ENCODE measurements at regions not wholly inside any gene's neighbourhood (a gene's known extent, or its start where the extent isn't known, plus 50 kb on each side); places are given as distances from the start of the nearest gene placed in this dataset.
A peak's percentile ranks its signal among the peaks of the same experiment; 100 is the strongest.

- no peaks in the 10 kb centered on the region for H3K27me3 ChIP-seq (ENCODE audit: control insufficient read depth, insufficient read depth, low read length)
- WGBS (ENCODE audit: insufficient coverage) = 66% methylated on average over 3 of the region's 4 CpGs
- H3K36me3 ChIP-seq (ENCODE audit: control insufficient read depth, insufficient read depth, low read length) = no peaks in the 10 kb centered on the region
- H3K9me3 ChIP-seq (ENCODE audit: control insufficient read depth, insufficient read depth, low read length) = no peaks in the 10 kb centered on the region
- no peak for DNase-seq (ENCODE audit: low read depth in 4 of 6, low spot score in 6 of 6)
- H3K27ac ChIP-seq (ENCODE audit: low read depth, low read length) = no peak overlapping the region
- no peak overlapping the region for H3K4me3 ChIP-seq (ENCODE audit: low read depth, low read length)
- H3K4me1 ChIP-seq (ENCODE audit: control insufficient read depth, insufficient read depth, low read length) = peaks cover 3% of the 10 kb centered on the region
These were observed 117.2 kb downstream of the SLC25A24 start for GRCh38 chr1:108082738-108083562.

GRCh38 chr1:108082001-108082400 lies 117.0 kb upstream of the VAV3 start:
- DNase-seq (ENCODE audit: low read depth in 4 of 6, low spot score in 6 of 6) = peak in 1 of 6 donors; percentile 58
- Histone ChIP-seq H3K27ac (ENCODE audit: low read depth, low read length) (no peak overlapping the region), H3K4me3 (ENCODE audit: low read depth, low read length) (no peak overlapping the region), H3K36me3 (ENCODE audit: control insufficient read depth, insufficient read depth, low read length) (no peaks in the 10 kb centered on the region), H3K9me3 (ENCODE audit: control insufficient read depth, insufficient read depth, low read length) (no peaks in the 10 kb centered on the region), H3K4me1 (ENCODE audit: control insufficient read depth, insufficient read depth, low read length) (peaks cover 3% of the 10 kb centered on the region), H3K27me3 (ENCODE audit: control insufficient read depth, insufficient read depth, low read length) (no peaks in the 10 kb centered on the region)
- WGBS (ENCODE audit: insufficient coverage) = 68% methylated on average over 4 of the region's 4 CpGs

- Histone ChIP-seq H3K4me3 (ENCODE audit: low read depth, low read length) (no peak overlapping the region), H3K9me3 (ENCODE audit: control insufficient read depth, insufficient read depth, low read length) (no peaks in the 10 kb centered on the region), H3K27ac (ENCODE audit: low read depth, low read length) (no peak overlapping the region), H3K4me1 (ENCODE audit: control insufficient read depth, insufficient read depth, low read length) (peaks cover 3% of the 10 kb centered on the region), H3K27me3 (ENCODE audit: control insufficient read depth, insufficient read depth, low read length) (no peaks in the 10 kb centered on the region), H3K36me3 (ENCODE audit: control insufficient read depth, insufficient read depth, low read length) (no peaks in the 10 kb centered on the region)
- DNase-seq (ENCODE audit: low read depth in 4 of 6, low spot score in 6 of 6) = no peak
These were observed 115.5 kb upstream of the VAV3 start for GRCh38 chr1:108080448-108080847.

GRCh38 chr1:108079440-108080025 lies 114.6 kb upstream of the VAV3 start:
- H3K27ac ChIP-seq (ENCODE audit: low read depth, low read length) = no peak overlapping the region
- H3K36me3 ChIP-seq (ENCODE audit: control insufficient read depth, insufficient read depth, low read length) = no peaks in the 10 kb centered on the region
- peaks cover 3% of the 10 kb centered on the region for H3K4me1 ChIP-seq (ENCODE audit: control insufficient read depth, insufficient read depth, low read length)
- no peaks in the 10 kb centered on the region for H3K27me3 ChIP-seq (ENCODE audit: control insufficient read depth, insufficient read depth, low read length)
- no peaks in the 10 kb centered on the region for H3K9me3 ChIP-seq (ENCODE audit: control insufficient read depth, insufficient read depth, low read length)
- WGBS (ENCODE audit: insufficient coverage) = 51% methylated on average over 5 of the region's 6 CpGs
- H3K4me3 ChIP-seq (ENCODE audit: low read depth, low read length) = no peak overlapping the region
- DNase-seq (ENCODE audit: low read depth in 4 of 6, low spot score in 6 of 6) = no peak

- DNase-seq (ENCODE audit: low read depth in 4 of 6, low spot score in 6 of 6) = no peak
- no peak overlapping the region for H3K27ac ChIP-seq (ENCODE audit: low read depth, low read length)
- 87% methylated on average over 2 of the region's 2 CpGs for WGBS (ENCODE audit: insufficient coverage)
- H3K4me1 ChIP-seq (ENCODE audit: control insufficient read depth, insufficient read depth, low read length) = peaks cover 3% of the 10 kb centered on the region
- no peaks in the 10 kb centered on the region for H3K27me3 ChIP-seq (ENCODE audit: control insufficient read depth, insufficient read depth, low read length)
- no peaks in the 10 kb centered on the region for H3K36me3 ChIP-seq (ENCODE audit: control insufficient read depth, insufficient read depth, low read length)
- H3K9me3 ChIP-seq (ENCODE audit: control insufficient read depth, insufficient read depth, low read length) = no peaks in the 10 kb centered on the region
- no peak overlapping the region for H3K4me3 ChIP-seq (ENCODE audit: low read depth, low read length)
These were observed 113.0 kb upstream of the VAV3 start for GRCh38 chr1:108077991-108078390.

GRCh38 chr1:108075055-108075454 lies 110.1 kb upstream of the VAV3 start:
- no peak overlapping the region for H3K4me3 ChIP-seq (ENCODE audit: low read depth, low read length)
- no peaks in the 10 kb centered on the region for H3K36me3 ChIP-seq (ENCODE audit: control insufficient read depth, insufficient read depth, low read length)
- H3K27me3 ChIP-seq (ENCODE audit: control insufficient read depth, insufficient read depth, low read length) = no peaks in the 10 kb centered on the region
- WGBS (ENCODE audit: insufficient coverage) = no CpG with 5 or more reads among the region's 5 CpGs
- H3K27ac ChIP-seq (ENCODE audit: low read depth, low read length) = no peak overlapping the region
- DNase-seq (ENCODE audit: low read depth in 4 of 6, low spot score in 6 of 6) = no peak
- no peaks in the 10 kb centered on the region for H3K4me1 ChIP-seq (ENCODE audit: control insufficient read depth, insufficient read depth, low read length)
- no peaks in the 10 kb centered on the region for H3K9me3 ChIP-seq (ENCODE audit: control insufficient read depth, insufficient read depth, low read length)

- no peaks in the 10 kb centered on the region for H3K27me3 ChIP-seq (ENCODE audit: control insufficient read depth, insufficient read depth, low read length)
- H3K9me3 ChIP-seq (ENCODE audit: control insufficient read depth, insufficient read depth, low read length) = no peaks in the 10 kb centered on the region
- DNase-seq (ENCODE audit: low read depth in 4 of 6, low spot score in 6 of 6) = no peak
- no peak overlapping the region for H3K27ac ChIP-seq (ENCODE audit: low read depth, low read length)
- H3K36me3 ChIP-seq (ENCODE audit: control insufficient read depth, insufficient read depth, low read length) = no peaks in the 10 kb centered on the region
- no peak overlapping the region for H3K4me3 ChIP-seq (ENCODE audit: low read depth, low read length)
- no peaks in the 10 kb centered on the region for H3K4me1 ChIP-seq (ENCODE audit: control insufficient read depth, insufficient read depth, low read length)
- WGBS (ENCODE audit: insufficient coverage) = 83% methylated on average over 1 of the region's 1 CpG
These were observed 107.8 kb upstream of the VAV3 start for GRCh38 chr1:108072776-108073175.

- H3K27me3 ChIP-seq (ENCODE audit: control insufficient read depth, insufficient read depth, low read length) = no peaks in the 10 kb centered on the region
- H3K36me3 ChIP-seq (ENCODE audit: control insufficient read depth, insufficient read depth, low read length) = no peaks in the 10 kb centered on the region
- H3K9me3 ChIP-seq (ENCODE audit: control insufficient read depth, insufficient read depth, low read length) = no peaks in the 10 kb centered on the region
- H3K4me3 ChIP-seq (ENCODE audit: low read depth, low read length) = no peak overlapping the region
- no peak overlapping the region for H3K27ac ChIP-seq (ENCODE audit: low read depth, low read length)
- no peak for DNase-seq (ENCODE audit: low read depth in 4 of 6, low spot score in 6 of 6)
- 100% methylated on average over 1 of the region's 2 CpGs for WGBS (ENCODE audit: insufficient coverage)
- H3K4me1 ChIP-seq (ENCODE audit: control insufficient read depth, insufficient read depth, low read length) = no peaks in the 10 kb centered on the region
These were observed 107.2 kb upstream of the VAV3 start for GRCh38 chr1:108072212-108072611.

GRCh38 chr1:108071601-108072000 lies 106.6 kb upstream of the VAV3 start:
- no peaks in the 10 kb centered on the region for H3K27me3 ChIP-seq (ENCODE audit: control insufficient read depth, insufficient read depth, low read length)
- no peaks in the 10 kb centered on the region for H3K36me3 ChIP-seq (ENCODE audit: control insufficient read depth, insufficient read depth, low read length)
- H3K27ac ChIP-seq (ENCODE audit: low read depth, low read length) = no peak overlapping the region
- WGBS (ENCODE audit: insufficient coverage) = 93% methylated on average over 2 of the region's 2 CpGs
- no peak overlapping the region for H3K4me3 ChIP-seq (ENCODE audit: low read depth, low read length)
- no peaks in the 10 kb centered on the region for H3K4me1 ChIP-seq (ENCODE audit: control insufficient read depth, insufficient read depth, low read length)
- DNase-seq (ENCODE audit: low read depth in 4 of 6, low spot score in 6 of 6) = no peak
- no peaks in the 10 kb centered on the region for H3K9me3 ChIP-seq (ENCODE audit: control insufficient read depth, insufficient read depth, low read length)

- 80% methylated on average over 1 of the region's 2 CpGs for WGBS (ENCODE audit: insufficient coverage)
- Histone ChIP-seq H3K36me3 (ENCODE audit: control insufficient read depth, insufficient read depth, low read length) (no peaks in the 10 kb centered on the region), H3K9me3 (ENCODE audit: control insufficient read depth, insufficient read depth, low read length) (no peaks in the 10 kb centered on the region), H3K27ac (ENCODE audit: low read depth, low read length) (no peak overlapping the region), H3K4me1 (ENCODE audit: control insufficient read depth, insufficient read depth, low read length) (no peaks in the 10 kb centered on the region), H3K27me3 (ENCODE audit: control insufficient read depth, insufficient read depth, low read length) (no peaks in the 10 kb centered on the region), H3K4me3 (ENCODE audit: low read depth, low read length) (no peak overlapping the region)
- DNase-seq (ENCODE audit: low read depth in 4 of 6, low spot score in 6 of 6) = peak in 1 of 6 donors; percentile 15
These were observed 105.7 kb upstream of the VAV3 start for GRCh38 chr1:108070662-108071061.
